Heart right ventricle (tissue), 16 donors: ENCODE measurements at regions not wholly inside any gene's neighbourhood (a gene's known extent, or its start where the extent isn't known, plus 50 kb on each side); places are given as distances from the start of the nearest gene placed in this dataset.

ENCODE experiments used
- ATAC-seq, 8 donors: fragments of 200-7000 bp; cut with Tn5 transposase; one replicate each; pipeline ENCODE4 v1.9.1; 2020; ENCODE audit warnings: mild to moderate bottlenecking in 8 of 8, moderate library complexity in 8 of 8, moderate number of reproducible peaks in 1 of 8
- DNase-seq, 2 donors: peaks; one replicate each; pipeline ENCODE4 v3.0.0-alpha.2; 2020
- H3K27ac ChIP-seq, 10 donors: fragments of 200-600 bp; sonication (generic) in 2 of 10; one replicate each; pipeline versions ENCODE4 v1.5.0 to v1.8.0; 2020 to 2022; ENCODE audit warnings: mild to moderate bottlenecking in 3 of 10
- H3K27me3 ChIP-seq, 7 donors: fragments of 200-600 bp; one replicate each; pipeline ENCODE4 v1.8.0; 2021 to 2022; ENCODE audit warnings: mild to moderate bottlenecking in 2 of 7
- H3K36me3 ChIP-seq, 9 donors: fragments of 200-600 bp; sonication (generic) in 1 of 9; one replicate each; pipeline versions ENCODE4 v1.5.0 to v1.8.0; 2020 to 2022; ENCODE audit warnings: mild to moderate bottlenecking in 2 of 9
- H3K4me1 ChIP-seq, 9 donors: fragments of 200-600 bp; sonication (generic) in 1 of 9; one replicate each; pipeline versions ENCODE4 v1.5.0 to v1.8.0; 2020 to 2022; ENCODE audit warnings: mild to moderate bottlenecking in 4 of 9
- H3K4me3 ChIP-seq, 10 donors: fragments of 200-600 bp; sonication (generic) in 2 of 10; one replicate each; pipeline versions ENCODE4 v1.5.0 to v1.8.0; 2020 to 2022; ENCODE audit warnings: mild to moderate bottlenecking in 7 of 10, moderate library complexity in 2 of 10
- H3K9me3 ChIP-seq, 11 donors: fragments of 200-600 bp in 10 of 11; sonication (generic) in 2 of 11; one replicate each; pipeline versions ENCODE4 v1.5.0 to v1.8.0; 2013 to 2022; ENCODE audit warnings: mild to moderate bottlenecking in 2 of 11, control low read depth in 1 of 11, moderate library complexity in 1 of 11
- CTCF ChIP-seq, 9 donors: fragments of 200-600 bp; sonication (generic) in 2 of 9; IDR thresholded peaks; one replicate each; pipeline versions ENCODE4 v1.5.0 to v1.8.0; 2021 to 2022; ENCODE audit warnings: antibody characterized with exemption in 9 of 9, mild to moderate bottlenecking in 5 of 9, moderate library complexity in 1 of 9
- WGBS, 2 donors: extraction: QIAGEN DNeasy Blood & Tissue Kit; methylation state at CpG; one replicate each; pipeline ENCODE4 v1.1.7; 2013; ENCODE audit warnings: inconsistent platforms in 1 of 2; 5-methylcytosine and 5-hydroxymethylcytosine counted together
- intact Hi-C, 10 donors: fragments of 100-400 bp; cut with DNase I; formaldehyde crosslinking; loops; one replicate each; pipeline versions ENCODE4 v1.11.1 to v1.14.2; 2022
- donor health status: Arrhythmogenic right ventricular cardiomyopathy.
- donor health status: ischemic (EF 13 %, LVEDD 7.1; RV severe dilation, severe dysfunction).
- donor health status: healthy with polysubstance abuse.
- donor health status: DM: no; HTN: yes; CAD: no.
- donor health status: DM: no; HTN: no; CAD: no.
- donor health status: ischemic (EF 25% LVEDD 6.9; RV normal size, moderate dysfunction).
- donor health status: ischemic (EF 25% LVEDD 5.7; RV mildly dilated, moderate dysfunction).
- donor health status: healthy.
- donor health status: DM: yes; HTN: yes; CAD: no.
- donor health status: Ischemic cardiomyopathy.
- donor health status: ischemic (EF 35%, LVEDD 5.7; RV mildly dilated, moderate dysfunction).
- donor health status: nonischemic (EF 11% LVEDD 7.7; RV severe dilation, severe dysfunction).
- donor health status: DM: yes; HTN: yes; CAD: no.
- donor health status: PGD.
- donor health status: ischemic (EF 29% LVEDD 5.4; RV normal size, mild dysfunction).
- donor health status: nonischemic (EF 23%, LVEDD 6.1; RV moderate dilation, normal function).

- no peak for ATAC-seq
- WGBS, 2 donors = 72 to 92% methylated on average over 3 of the region's 3 CpGs
- no peak for TF ChIP-seq CTCF (IDR thresholded peaks at IDR 0.05)
- Histone ChIP-seq H3K9me3 (no peaks in the 10 kb centered on the region), H3K27ac (no peak overlapping the region), H3K36me3 (no peaks in the 10 kb centered on the region), H3K4me3 (no peak overlapping the region), H3K27me3 (no peaks in the 10 kb centered on the region), H3K4me1 (no peaks in the 10 kb centered on the region)
- no peak for DNase-seq
- intact Hi-C loops = no loop called here
These were observed 2215.4 kb upstream of the PCDH20 start for GRCh38 chr13:63631006-63631405.

- H3K27me3 ChIP-seq = no peaks in the 10 kb centered on the region
- intact Hi-C loops = no loop called here
- TF ChIP-seq CTCF (IDR thresholded peaks at IDR 0.05) = no peak
- H3K4me1 ChIP-seq = no peaks in the 10 kb centered on the region
- H3K36me3 ChIP-seq = no peaks in the 10 kb centered on the region
- DNase-seq (no peak), ATAC-seq (no peak)
- no peak overlapping the region for H3K27ac ChIP-seq
- H3K9me3 ChIP-seq = no peaks in the 10 kb centered on the region
- no peak overlapping the region for H3K4me3 ChIP-seq
- WGBS, 2 donors = 65 to 81% methylated on average over 2 of the region's 2 CpGs
These were observed 2213.9 kb upstream of the PCDH20 start for GRCh38 chr13:63629591-63629990.

GRCh38 chr13:63628310-63628709 is 2212.7 kb upstream of the PCDH20 start:
- Histone ChIP-seq H3K27me3 (no peaks in the 10 kb centered on the region), H3K36me3 (no peaks in the 10 kb centered on the region), H3K4me3 (no peak overlapping the region), H3K27ac (no peak overlapping the region), H3K9me3 (peaks cover 0 to 6% (median 0%) of the 10 kb centered on the region in 11 donors), H3K4me1 (no peaks in the 10 kb centered on the region)
- 66 to 69% methylated on average over 3 of the region's 3 CpGs for WGBS, 2 donors
- no peak for TF ChIP-seq CTCF (IDR thresholded peaks at IDR 0.05)
- intact Hi-C loops = no loop called here
- ATAC-seq (no peak), DNase-seq (no peak)

- H3K27me3 ChIP-seq = no peaks in the 10 kb centered on the region
- peaks cover 0 to 6% (median 0%) of the 10 kb centered on the region in 11 donors for H3K9me3 ChIP-seq
- DNase-seq = no peak
- no peak for ATAC-seq
- no peaks in the 10 kb centered on the region for H3K36me3 ChIP-seq
- no peak overlapping the region for H3K4me3 ChIP-seq
- no peak for TF ChIP-seq CTCF (IDR thresholded peaks at IDR 0.05)
- no peak overlapping the region for H3K27ac ChIP-seq
- intact Hi-C loops = no loop called here
- H3K4me1 ChIP-seq = no peaks in the 10 kb centered on the region
- WGBS, 2 donors = 49 to 58% methylated on average over 1 of the region's 1 CpG
These were observed 2210.2 kb upstream of the PCDH20 start for GRCh38 chr13:63625869-63626268.
